Hepatocyte (in vitro differentiated cells): ENCODE measurements at regions not wholly inside any gene's neighbourhood (a gene's known extent, or its start where the extent isn't known, plus 50 kb on each side); places are given as distances from the start of the nearest gene placed in this dataset.

Source experiments
- DNase-seq: peaks from one replicate; pipeline ENCODE4 v3.0.0-alpha.2; 2016; ENCODE audit warnings: low spot score
- H2AFZ ChIP-seq: fragments of 200-600 bp; sonication (generic); 2 replicates; pipeline ENCODE4 v1.6.0; 2016; ENCODE audit warnings: antibody characterized with exemption, mild to moderate bottlenecking
- H3K27ac ChIP-seq: fragments of 200-600 bp; sonication (generic); 2 replicates; pipeline ENCODE4 v1.5.1; 2016; ENCODE audit warnings: mild to moderate bottlenecking
- H3K27me3 ChIP-seq: fragments of 200-600 bp; sonication (generic); 2 replicates; pipeline ENCODE4 v1.6.1; 2016
- H3K36me3 ChIP-seq: fragments of 200-600 bp; sonication (generic); replicated peaks from 2 replicates; pipeline ENCODE4 v1.5.1; 2016; ENCODE audit warnings: low read depth; ENCODE audit not compliant: insufficient read depth
- H3K4me1 ChIP-seq: fragments of 200-600 bp; sonication (generic); 2 replicates; pipeline ENCODE4 v1.5.1; 2016; ENCODE audit warnings: mild to moderate bottlenecking, moderate library complexity; ENCODE audit not compliant: insufficient read depth
- H3K4me2 ChIP-seq: fragments of 200-600 bp; sonication (generic); 2 replicates; pipeline ENCODE4 v1.6.0; 2016
- H3K4me3 ChIP-seq: fragments of 200-600 bp; sonication (generic); 2 replicates; pipeline ENCODE4 v1.5.1; 2016; ENCODE audit warnings: mild to moderate bottlenecking
- H3K79me2 ChIP-seq: fragments of 200-600 bp; sonication (generic); 2 replicates; pipeline ENCODE4 v1.6.0; 2017; ENCODE audit warnings: mild to moderate bottlenecking
- H3K9me2 ChIP-seq: fragments of 200-600 bp; sonication (generic); replicated peaks from 2 replicates; pipeline ENCODE4 v1.6.0; 2017; ENCODE audit warnings: mild to moderate bottlenecking; ENCODE audit not compliant: insufficient read depth
- H3K9me3 ChIP-seq: fragments of 200-600 bp; sonication (generic); 2 replicates; pipeline ENCODE4 v1.5.1; 2016; ENCODE audit warnings: low read depth, mild to moderate bottlenecking
- H4K20me1 ChIP-seq: fragments of 200-600 bp; sonication (generic); 2 replicates; pipeline ENCODE4 v1.6.0; 2016; ENCODE audit warnings: mild to moderate bottlenecking; ENCODE audit not compliant: insufficient read depth, poor library complexity, severe bottlenecking
- CTCF ChIP-seq: fragments of 200-600 bp; sonication (generic); IDR thresholded peaks from 2 replicates; pipeline ENCODE4 v1.5.1; 2016; ENCODE audit warnings: antibody characterized with exemption, mild to moderate bottlenecking; ENCODE audit not compliant: poor library complexity
- EZH2 ChIP-seq: fragments of 200-600 bp; sonication (generic); IDR thresholded peaks from 2 replicates; pipeline ENCODE4 v1.6.1; 2016; ENCODE audit warnings: antibody characterized with exemption, mild to moderate bottlenecking, borderline replicate concordance
- EZH2phosphoT487 ChIP-seq: fragments of 200-600 bp; sonication (generic); IDR thresholded peaks from one replicate; pipeline ENCODE4 v1.6.1; 2018; ENCODE audit warnings: antibody characterized with exemption, mild to moderate bottlenecking, low read depth, moderate library complexity; ENCODE audit not compliant: unreplicated experiment, severe bottlenecking
- WGBS: methylation state at CpG from one replicate; pipeline ENCODE4 v1.1.6; 2016; ENCODE audit warnings: low lambda C conversion rate; ENCODE audit errors: missing lambda C conversion rate; 5-methylcytosine and 5-hydroxymethylcytosine counted together

- Histone ChIP-seq H3K9me3 (no peaks in the 10 kb centered on the region), H4K20me1 (no peaks in the 10 kb centered on the region), H3K4me1 (peaks cover 4% of the 10 kb centered on the region), H2AFZ (no peak overlapping the region), H3K79me2 (no peaks in the 10 kb centered on the region), H3K9me2 (no peaks in the 10 kb centered on the region), H3K27ac (peak overlapping the region; percentile 40), H3K36me3 (no peaks in the 10 kb centered on the region), H3K4me2 (no peak overlapping the region), H3K27me3 (no peaks in the 10 kb centered on the region), H3K4me3 (no peak overlapping the region)
- 76% methylated on average over 10 of the region's 10 CpGs for WGBS
- no peak for TF ChIP-seq EZH2
- no peak for TF ChIP-seq CTCF
- TF ChIP-seq EZH2phosphoT487, result no peak
- peak; percentile 28 for DNase-seq
These were observed 116.6 kb downstream of the RAB18 start for GRCh38 chr10:27620430-27621397.

GRCh38 chr10:27621461-27621860 is 117.4 kb downstream of the RAB18 start:
- no peaks in the 10 kb centered on the region for H3K79me2 ChIP-seq
- H3K4me2 ChIP-seq, result no peak overlapping the region
- TF ChIP-seq EZH2phosphoT487 (no peak), CTCF (no peak)
- no peaks in the 10 kb centered on the region for H3K27me3 ChIP-seq
- H4K20me1 ChIP-seq, result no peaks in the 10 kb centered on the region
- H3K36me3 ChIP-seq, result no peaks in the 10 kb centered on the region
- H3K4me1 ChIP-seq, result peaks cover 4% of the 10 kb centered on the region
- no peak for DNase-seq
- H3K9me3 ChIP-seq, result no peaks in the 10 kb centered on the region
- 80% methylated on average over 4 of the region's 4 CpGs for WGBS
- H3K27ac ChIP-seq, result peak overlapping the region; percentile 40
- H2AFZ ChIP-seq, result no peak overlapping the region
- H3K4me3 ChIP-seq, result no peak overlapping the region
- no peaks in the 10 kb centered on the region for H3K9me2 ChIP-seq

GRCh38 chr10:27622596-27622995 is 118.5 kb downstream of the RAB18 start:
- H3K27me3 ChIP-seq, result no peaks in the 10 kb centered on the region
- no peak for DNase-seq
- H3K4me1 ChIP-seq, result peaks cover 4% of the 10 kb centered on the region
- H2AFZ ChIP-seq, result no peak overlapping the region
- WGBS, result 86% methylated on average over 1 of the region's 1 CpG
- H3K9me2 ChIP-seq, result no peaks in the 10 kb centered on the region
- H3K9me3 ChIP-seq, result no peaks in the 10 kb centered on the region
- no peaks in the 10 kb centered on the region for H3K79me2 ChIP-seq
- no peak overlapping the region for H3K27ac ChIP-seq
- no peaks in the 10 kb centered on the region for H3K36me3 ChIP-seq
- no peak for TF ChIP-seq EZH2phosphoT487
- no peak for TF ChIP-seq CTCF
- no peak for TF ChIP-seq EZH2
- H3K4me3 ChIP-seq, result no peak overlapping the region
- no peaks in the 10 kb centered on the region for H4K20me1 ChIP-seq
- H3K4me2 ChIP-seq, result no peak overlapping the region
